GM18909 (cell line): ENCODE measurements at regions not wholly inside any gene's neighbourhood (a gene's known extent, or its start where the extent isn't known, plus 50 kb on each side); places are given as distances from the start of the nearest gene placed in this dataset.
"Not testable (repeated sequence)": the region's sequence is repeated elsewhere in the genome, so short reads cannot be mapped to it uniquely, and the experiment has no call there.

Experiments
- ATAC-seq: cut with Tn5 transposase; IDR thresholded peaks from one replicate; pipeline ENCODE4 v1.9.1; 2021; ENCODE audit warnings: mild to moderate bottlenecking; ENCODE audit not compliant: unreplicated experiment, poor library complexity

- no peak for ATAC-seq
These were observed 57.6 kb upstream of the MAN1A1 start for GRCh38 chr6:119407156-119407555.

GRCh38 chr6:119405114-119405513, 55.6 kb upstream of the MAN1A1 start:
- not testable (repeated sequence) for ATAC-seq
